ENCODE measurements at regions not wholly inside any gene's neighbourhood (a gene's known extent, or its start where the extent isn't known, plus 50 kb on each side); places are given as distances from the start of the nearest gene placed in this dataset.

DNA sequence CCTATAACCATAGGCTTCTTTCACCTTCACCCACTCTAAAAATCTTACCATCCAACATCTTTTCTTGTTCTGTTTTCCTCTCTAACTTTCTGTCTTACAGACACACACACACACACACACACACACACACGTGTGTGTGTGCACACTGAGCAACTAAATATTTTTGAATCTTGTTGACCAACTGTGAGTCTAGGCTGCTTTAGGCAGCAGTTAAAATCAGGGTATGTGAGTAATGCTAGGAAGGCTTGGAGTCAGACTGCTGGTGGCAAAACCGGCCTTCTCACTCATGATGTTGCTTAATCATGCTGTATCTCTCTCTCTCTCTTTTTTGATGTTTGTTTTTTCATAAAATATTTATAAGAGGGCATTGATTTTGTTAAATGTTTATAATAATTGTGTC lies 103.1 kb upstream of the TBX18 start:
- no peak for TF ChIP-seq CTCF (IDR thresholded peaks at IDR 0.05)
- no peak for TF ChIP-seq POLR2A (IDR thresholded peaks at IDR 0.05)
